NCI-H460 (cell line): ENCODE measurements at regions not wholly inside any gene's neighbourhood (a gene's known extent, or its start where the extent isn't known, plus 50 kb on each side); places are given as distances from the start of the nearest gene placed in this dataset.

Experiments
- DNase-seq: peaks from one replicate; pipeline ENCODE4 v3.0.0-alpha.2; 2016; ENCODE audit warnings: low read depth; ENCODE audit errors: extremely low read depth

GRCh38 chrX:142149919-142150318 is 55.2 kb downstream of the MAGEC2 start:
- no peak for DNase-seq

- no peak for DNase-seq
Observed at GRCh38 chrX:142134533-142134932, 70.6 kb downstream of the MAGEC2 start.

- no peak for DNase-seq
Observed at GRCh38 chrX:142096253-142096652, 108.8 kb downstream of the MAGEC2 start.

GRCh38 chrX:142095651-142096245 is 109.3 kb downstream of the MAGEC2 start:
- no peak for DNase-seq

GRCh38 chrX:142089193-142089592 is 115.9 kb downstream of the MAGEC2 start:
- DNase-seq, result peak; percentile 38

GRCh38 chrX:142084611-142085010 is 120.5 kb downstream of the MAGEC2 start:
- no peak for DNase-seq

GRCh38 chrX:142076633-142077032 is 128.5 kb downstream of the MAGEC2 start:
- DNase-seq, result no peak

- no peak for DNase-seq
Observed at GRCh38 chrX:142068365-142068764, 136.7 kb downstream of the MAGEC2 start.

- DNase-seq, result no peak
Observed at GRCh38 chrX:142060191-142060590, 144.9 kb downstream of the MAGEC2 start.

- DNase-seq, result no peak
Observed at GRCh38 chrX:142054094-142054493, 150.4 kb downstream of the MAGEC1 start.

- DNase-seq, result no peak
Observed at GRCh38 chrX:142052238-142052637, 148.5 kb downstream of the MAGEC1 start.

GRCh38 chrX:142043196-142043595 is 139.5 kb downstream of the MAGEC1 start:
- DNase-seq, result no peak

GRCh38 chrX:142040906-142041305 is 137.2 kb downstream of the MAGEC1 start:
- no peak for DNase-seq

GRCh38 chrX:142036116-142036515 is 132.4 kb downstream of the MAGEC1 start:
- DNase-seq, result no peak

- DNase-seq, result no peak
Observed at GRCh38 chrX:142005532-142005931, 101.8 kb downstream of the MAGEC1 start.

GRCh38 chrX:142002471-142002870 is 98.8 kb downstream of the MAGEC1 start:
- DNase-seq, result no peak

GRCh38 chrX:142001934-142002333 is 98.2 kb downstream of the MAGEC1 start:
- DNase-seq, result peak; percentile 15

- no peak for DNase-seq
Observed at GRCh38 chrX:141989815-141990214, 86.1 kb downstream of the MAGEC1 start.

- DNase-seq, result no peak
Observed at GRCh38 chrX:141989134-141989533, 85.4 kb downstream of the MAGEC1 start.

- DNase-seq, result no peak
Observed at GRCh38 chrX:141982296-141982695, 78.6 kb downstream of the MAGEC1 start.

- DNase-seq, result no peak
Observed at GRCh38 chrX:141975839-141976238, 72.1 kb downstream of the MAGEC1 start.

GRCh38 chrX:141969706-141970105 is 66.0 kb downstream of the MAGEC1 start:
- no peak for DNase-seq

- DNase-seq, result no peak
Observed at GRCh38 chrX:141960578-141960977, 56.9 kb downstream of the MAGEC1 start.
